NCI-H146 treated with DMSO at 0.1 percent for 48 hours (cell line): ENCODE measurements at regions not wholly inside any gene's neighbourhood (a gene's known extent, or its start where the extent isn't known, plus 50 kb on each side); places are given as distances from the start of the nearest gene placed in this dataset.
A peak's percentile ranks its signal among the peaks of the same experiment; 100 is the strongest.

Experiments used
- DNase-seq: peaks from one replicate; lab custom pipeline; 2025; ENCODE audit not compliant: unreplicated experiment; lab: John Stamatoyannopoulos, UW

GRCh38 chr18:28287146-28287545 is 110.2 kb upstream of the CDH2 start:
- no peak for DNase-seq

DNA sequence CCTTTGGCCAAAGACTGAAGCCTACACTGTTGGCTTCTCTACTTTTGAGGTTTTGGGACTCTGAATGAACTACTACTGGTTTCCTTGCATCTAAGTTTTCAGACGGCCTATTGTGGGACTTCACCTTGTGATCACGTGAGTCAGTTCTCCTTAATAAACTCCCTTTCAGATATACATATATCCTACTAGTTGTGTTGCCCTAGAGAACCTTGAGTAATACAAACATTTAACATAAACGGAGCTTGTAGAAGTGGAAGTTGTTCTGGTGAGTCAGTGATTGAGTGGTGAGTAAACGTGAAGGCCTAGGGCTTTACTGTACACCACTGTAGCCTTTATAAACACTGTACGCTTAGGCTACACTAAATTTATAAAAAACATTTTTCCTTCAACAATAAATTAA is 107.2 kb upstream of the CDH2 start:
- DNase-seq: no peak

- DNase-seq: no peak
Measured at GRCh38 chr18:28281400-28281799, 104.5 kb upstream of the CDH2 start.

DNA sequence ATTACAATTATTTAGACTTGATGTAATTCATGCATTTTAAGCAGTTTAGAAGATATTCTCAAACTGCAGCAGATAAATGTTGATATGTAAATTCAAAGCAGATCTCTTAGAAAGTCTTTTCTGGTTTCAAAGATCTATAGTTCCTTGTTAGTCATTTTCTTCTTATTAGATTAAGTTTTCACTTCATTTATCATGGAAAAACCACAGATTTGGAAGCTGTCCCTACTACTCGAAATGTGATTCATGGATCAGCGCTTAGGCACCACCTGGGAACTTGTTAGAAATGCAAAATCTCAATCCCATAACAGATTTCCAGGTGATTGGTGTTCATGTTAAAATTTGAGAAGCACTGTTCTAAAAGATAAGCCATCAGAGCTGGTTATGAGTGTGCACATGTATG is 92.8 kb upstream of the CDH2 start:
- DNase-seq: no peak

- no peak for DNase-seq
Measured at GRCh38 chr18:28267878-28268625, 91.1 kb upstream of the CDH2 start.

- DNase-seq: no peak
Measured at GRCh38 chr18:28267276-28267675, 90.3 kb upstream of the CDH2 start.

DNA sequence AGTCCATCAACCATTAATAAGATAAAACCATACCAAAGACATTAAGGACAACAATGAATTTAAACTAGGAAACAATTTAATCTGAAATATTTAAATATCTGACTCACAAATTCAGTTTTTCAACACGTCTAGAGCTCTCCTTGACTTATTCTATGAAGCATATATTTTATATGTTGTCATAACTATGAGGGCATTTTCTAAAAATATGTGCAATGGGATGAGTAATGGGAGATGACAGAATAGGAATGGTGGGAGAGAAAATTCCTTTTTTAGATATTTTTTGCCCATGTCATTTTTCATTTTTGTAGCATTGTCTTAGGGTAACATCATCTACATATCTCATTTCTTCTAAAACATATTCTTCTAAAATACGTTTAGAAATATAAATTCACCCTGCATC is 79.2 kb upstream of the CDH2 start:
- no peak for DNase-seq

DNA sequence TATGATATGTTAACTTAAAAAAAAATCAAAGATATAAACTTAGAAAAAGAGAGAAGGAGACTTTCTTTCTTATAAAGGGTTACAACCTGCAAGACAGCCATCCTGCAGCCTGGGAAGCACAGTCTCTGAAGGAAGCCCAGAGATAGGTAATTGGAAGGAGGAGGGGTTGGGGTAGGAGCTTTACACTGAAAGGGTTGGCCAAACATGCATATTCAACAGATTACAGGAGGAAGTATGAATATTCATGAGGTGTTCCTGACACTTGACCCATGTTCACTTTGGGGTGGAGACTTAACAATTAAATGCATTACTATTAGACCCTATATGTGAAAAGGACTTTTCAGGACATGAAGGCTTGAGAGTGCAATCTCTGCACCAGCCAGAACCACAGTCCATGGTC is 71.7 kb upstream of the CDH2 start:
- DNase-seq: no peak

DNA sequence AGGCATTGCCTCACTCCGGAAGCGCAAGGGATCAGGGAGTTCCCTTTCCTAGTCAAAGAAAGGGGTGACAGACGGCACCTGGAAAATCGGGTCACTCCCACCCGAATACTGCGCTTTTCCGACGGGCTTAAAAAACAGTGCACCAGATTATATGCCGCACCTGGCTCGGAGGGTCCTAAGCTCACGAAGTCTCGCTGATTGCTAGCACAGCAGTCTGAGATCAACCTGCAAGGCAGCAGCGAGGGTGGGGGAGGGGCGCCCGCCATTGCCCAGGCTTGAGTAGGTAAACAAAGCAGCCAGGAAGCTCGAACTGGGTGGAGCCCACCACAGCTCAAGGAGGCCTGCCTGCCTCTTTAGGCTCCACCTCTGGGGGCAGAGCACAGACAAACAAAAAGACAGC is 63.7 kb upstream of the CDH2 start:
- DNase-seq: peak; percentile 32

DNA sequence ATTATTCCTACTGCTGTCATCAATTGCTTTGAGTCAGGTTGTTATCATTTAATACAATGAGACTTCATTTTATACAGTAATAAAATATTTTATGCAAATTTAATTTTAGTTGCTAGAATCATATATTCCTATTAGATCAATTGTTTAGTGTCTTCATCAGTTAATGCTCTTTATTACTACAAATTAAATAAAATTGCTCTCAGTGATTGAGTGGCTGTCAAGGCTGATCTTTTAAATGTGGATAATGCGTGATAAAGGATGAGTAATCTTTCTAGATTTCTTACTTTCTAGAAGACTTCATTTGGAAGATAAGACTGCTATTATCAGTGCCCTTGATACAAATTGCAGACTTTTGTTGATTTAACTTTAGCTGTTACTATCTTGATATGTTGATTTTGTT is 59.6 kb upstream of the CDH2 start:
- no peak for DNase-seq
